ENCODE measurements at regions not wholly inside any gene's neighbourhood (a gene's known extent, or its start where the extent isn't known, plus 50 kb on each side); places are given as distances from the start of the nearest gene placed in this dataset.

DNA sequence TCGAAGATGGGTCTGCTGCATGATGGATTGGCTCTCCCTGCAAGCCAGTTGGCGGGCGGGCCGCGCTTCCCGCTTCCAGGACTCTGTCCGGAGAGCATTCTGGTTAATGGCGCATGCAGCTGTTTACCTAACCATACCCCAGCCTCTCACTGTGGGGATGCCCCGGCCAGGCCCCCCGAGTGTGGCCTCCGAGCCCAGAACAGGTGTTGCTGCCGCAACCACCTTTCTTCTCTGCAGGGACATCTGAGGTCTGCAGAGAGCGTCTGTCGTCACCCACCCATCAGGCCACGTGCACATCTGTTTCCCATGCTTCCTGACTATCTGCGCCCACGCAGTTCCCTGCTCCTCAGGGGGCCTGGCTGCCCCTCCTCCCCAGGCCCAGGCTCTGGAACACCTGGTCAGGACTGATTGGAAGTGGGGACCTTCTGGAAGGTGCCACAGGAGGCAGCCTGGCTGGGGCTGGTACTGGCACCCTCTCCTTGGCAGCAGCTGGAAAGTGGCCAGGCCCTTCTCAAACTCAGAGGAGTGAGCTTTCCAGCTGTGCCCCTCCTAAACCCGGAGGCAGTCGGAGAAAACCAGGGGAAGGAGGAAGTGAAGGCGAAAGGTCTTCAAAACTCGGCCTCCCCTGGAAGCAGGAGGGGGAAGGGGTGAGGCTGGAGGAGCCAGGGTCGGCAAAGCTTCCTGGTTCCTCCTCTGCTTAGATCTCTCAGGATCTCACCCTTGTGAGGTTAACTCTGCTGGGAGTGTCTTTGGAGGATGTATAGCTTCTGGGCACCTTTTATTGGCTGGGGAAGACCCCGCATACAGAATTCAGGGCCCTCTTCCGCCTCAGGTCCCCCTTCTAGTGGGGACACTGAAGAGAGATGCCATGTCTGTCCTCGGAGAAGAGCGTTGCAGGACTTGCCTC lies 64.5 kb upstream of the CIBAR2 start:
- H3K4me3 Mint-ChIP-seq: peak overlapping the region; percentile 19 to 67 (median 23)
- peaks cover 7% of the 10 kb centered on the region for H3K27me3 Mint-ChIP-seq (ENCODE audit: low read depth)
- peaks cover 30% of the 10 kb centered on the region for H3K36me3 Mint-ChIP-seq (ENCODE audit: low read depth)
- no peaks in the 10 kb centered on the region for H3K9me3 Mint-ChIP-seq
- peaks cover 85% of the 10 kb centered on the region for H3K4me1 Mint-ChIP-seq
- H3K27ac Mint-ChIP-seq: peak overlapping the region; percentile 28 to 74 (median 57)
- TF ChIP-seq, protein P1, sequence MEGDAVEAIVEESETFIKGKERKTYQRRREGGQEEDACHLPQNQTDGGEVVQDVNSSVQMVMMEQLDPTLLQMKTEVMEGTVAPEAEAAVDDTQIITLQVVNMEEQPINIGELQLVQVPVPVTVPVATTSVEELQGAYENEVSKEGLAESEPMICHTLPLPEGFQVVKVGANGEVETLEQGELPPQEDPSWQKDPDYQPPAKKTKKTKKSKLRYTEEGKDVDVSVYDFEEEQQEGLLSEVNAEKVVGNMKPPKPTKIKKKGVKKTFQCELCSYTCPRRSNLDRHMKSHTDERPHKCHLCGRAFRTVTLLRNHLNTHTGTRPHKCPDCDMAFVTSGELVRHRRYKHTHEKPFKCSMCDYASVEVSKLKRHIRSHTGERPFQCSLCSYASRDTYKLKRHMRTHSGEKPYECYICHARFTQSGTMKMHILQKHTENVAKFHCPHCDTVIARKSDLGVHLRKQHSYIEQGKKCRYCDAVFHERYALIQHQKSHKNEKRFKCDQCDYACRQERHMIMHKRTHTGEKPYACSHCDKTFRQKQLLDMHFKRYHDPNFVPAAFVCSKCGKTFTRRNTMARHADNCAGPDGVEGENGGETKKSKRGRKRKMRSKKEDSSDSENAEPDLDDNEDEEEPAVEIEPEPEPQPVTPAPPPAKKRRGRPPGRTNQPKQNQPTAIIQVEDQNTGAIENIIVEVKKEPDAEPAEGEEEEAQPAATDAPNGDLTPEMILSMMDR (IDR thresholded peaks at IDR 0.05; ENCODE audit: unreplicated experiment in 3 of 3): no peak

DNA sequence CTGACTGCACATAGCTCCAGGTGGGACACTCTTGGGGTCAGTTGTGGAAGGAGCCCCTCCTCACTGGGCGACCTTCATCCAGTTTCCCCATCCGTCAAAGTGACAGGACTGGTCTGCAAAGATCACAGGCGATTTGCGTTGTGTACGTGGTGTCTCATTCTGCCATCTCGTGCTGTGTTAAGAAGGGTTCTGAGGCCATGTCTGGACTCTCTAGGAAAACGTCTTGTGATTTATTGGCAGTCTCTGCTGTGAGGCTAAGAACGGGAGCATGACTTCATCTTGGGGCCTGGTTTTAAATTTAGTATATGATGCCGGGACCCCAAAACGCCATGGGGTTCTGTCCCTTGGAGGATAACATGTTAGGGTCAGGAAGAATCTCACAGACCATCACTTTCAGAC lies 65.2 kb upstream of the CIBAR2 start:
- H3K9me3 Mint-ChIP-seq: no peaks in the 10 kb centered on the region
- peak overlapping the region in 2 of 3 experiments; percentile 12 to 35 for H3K4me3 Mint-ChIP-seq
- H3K36me3 Mint-ChIP-seq (ENCODE audit: low read depth): peaks cover 26% of the 10 kb centered on the region
- H3K4me1 Mint-ChIP-seq: peaks cover 80% of the 10 kb centered on the region
- TF ChIP-seq, protein P1 (IDR thresholded peaks at IDR 0.05; ENCODE audit: unreplicated experiment in 3 of 3): no peak
- peak overlapping the region; percentile 15 to 35 (median 28) for H3K27ac Mint-ChIP-seq
- peaks cover 4% of the 10 kb centered on the region for H3K27me3 Mint-ChIP-seq (ENCODE audit: low read depth)

DNA sequence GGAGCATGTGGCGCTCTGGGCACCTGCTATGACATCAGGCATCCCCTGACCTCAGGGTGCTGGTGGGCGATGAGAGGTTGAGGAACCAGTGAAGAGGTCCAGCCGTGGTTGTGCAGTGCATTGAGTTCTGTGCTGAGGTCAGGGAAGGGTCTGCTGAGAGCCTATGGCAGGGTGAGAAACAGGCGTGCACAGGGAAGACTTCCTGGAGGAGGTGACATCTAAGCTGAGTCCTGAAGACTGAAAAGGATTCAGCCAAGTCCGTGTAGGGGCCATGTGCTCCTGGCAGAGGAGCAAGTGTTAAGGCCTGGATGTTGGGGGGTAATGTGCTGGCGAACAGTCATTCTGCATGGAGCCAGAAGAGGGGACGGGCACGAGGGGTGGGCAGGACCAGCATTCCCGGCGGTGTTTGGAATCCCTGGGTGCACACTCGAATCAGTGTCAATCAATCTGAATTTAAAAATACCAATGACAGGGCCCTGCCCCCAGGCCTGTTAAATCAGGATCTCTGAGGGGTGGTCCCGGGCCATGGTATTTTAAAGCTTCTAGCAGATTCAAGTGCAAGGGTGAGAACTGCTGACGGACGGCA lies 65.8 kb upstream of the CIBAR2 start:
- peaks cover 28% of the 10 kb centered on the region for H3K36me3 Mint-ChIP-seq (ENCODE audit: low read depth)
- peaks cover 80% of the 10 kb centered on the region for H3K4me1 Mint-ChIP-seq
- TF ChIP-seq, protein P1 (IDR thresholded peaks at IDR 0.05; ENCODE audit: unreplicated experiment in 3 of 3): no peak
- H3K9me3 Mint-ChIP-seq: no peaks in the 10 kb centered on the region
- peak overlapping the region in 1 of 3 experiments; percentile 35 for H3K4me3 Mint-ChIP-seq
- H3K27me3 Mint-ChIP-seq (ENCODE audit: low read depth): peaks cover 4% of the 10 kb centered on the region
- peak overlapping the region; percentile 15 to 35 (median 28) for H3K27ac Mint-ChIP-seq

DNA sequence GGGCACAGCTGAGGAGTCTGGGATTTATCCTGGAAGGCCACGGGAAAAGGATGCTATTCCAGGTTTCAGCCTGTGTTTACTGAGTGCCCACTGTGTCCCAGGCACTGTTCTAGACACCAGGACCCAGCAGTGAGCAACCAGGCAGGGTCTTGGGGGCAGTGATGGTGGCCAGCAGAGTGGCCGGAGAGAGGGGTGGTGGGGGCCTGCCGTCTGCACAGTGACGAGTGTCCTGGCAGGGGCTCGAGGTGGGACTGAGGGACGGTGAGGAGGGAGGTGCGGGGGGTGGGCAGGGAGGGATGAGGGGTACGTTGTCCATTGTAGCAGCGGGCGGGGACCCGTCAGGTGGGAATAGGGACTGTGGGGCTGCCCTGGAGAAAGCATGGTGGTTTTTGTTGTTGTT lies 66.3 kb upstream of the CIBAR2 start:
- Mint-ChIP-seq H3K27ac (peak overlapping the region in 1 of 3 experiments; percentile 35), H3K27me3 (ENCODE audit: low read depth) (peaks cover 4% of the 10 kb centered on the region), H3K4me3 (no peak overlapping the region), H3K36me3 (ENCODE audit: low read depth) (peaks cover 33% of the 10 kb centered on the region), H3K9me3 (no peaks in the 10 kb centered on the region), H3K4me1 (peaks cover 76% of the 10 kb centered on the region)
- TF ChIP-seq, protein P1 (IDR thresholded peaks at IDR 0.05; ENCODE audit: unreplicated experiment in 3 of 3): no peak

DNA sequence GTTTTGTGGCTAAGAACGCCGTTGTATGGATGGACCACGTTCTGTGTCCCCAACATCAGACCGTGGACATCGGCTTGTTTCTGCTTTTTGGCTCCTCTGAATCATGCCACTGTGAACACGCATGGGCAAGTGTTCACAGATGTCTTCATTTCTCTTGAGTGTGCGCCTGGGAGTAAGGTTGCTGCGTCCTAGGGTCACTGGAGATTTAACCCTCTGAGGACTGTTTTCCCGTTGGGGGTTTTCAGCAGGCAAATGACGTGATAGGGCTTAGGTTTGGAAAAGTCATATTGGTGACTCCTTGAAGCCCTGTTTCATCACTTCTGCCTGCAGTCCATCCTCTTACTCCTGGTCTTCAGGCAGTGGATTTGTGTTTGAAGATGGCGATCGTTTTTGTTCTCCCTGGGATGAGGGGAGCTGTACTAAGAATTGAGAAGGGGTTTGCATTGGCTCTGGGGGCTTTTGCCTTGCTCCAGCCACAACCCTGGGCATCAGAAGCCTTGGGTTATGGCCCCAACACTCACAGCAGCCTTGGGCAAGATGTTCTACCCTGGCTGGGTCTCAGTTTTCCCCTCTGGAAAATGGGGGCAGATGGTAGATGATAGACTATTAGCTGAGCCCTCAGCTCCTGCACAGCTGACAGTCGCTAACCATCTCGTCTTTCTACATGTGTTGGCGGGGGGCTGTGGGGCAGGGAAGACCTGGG lies 67.2 kb upstream of the CIBAR2 start:
- peaks cover 1% of the 10 kb centered on the region for H3K9me3 Mint-ChIP-seq
- peaks cover 1% of the 10 kb centered on the region for H3K27me3 Mint-ChIP-seq (ENCODE audit: low read depth)
- H3K4me1 Mint-ChIP-seq: peaks cover 67% of the 10 kb centered on the region

More for the DNA sequence above, 67.2 kb upstream of the CIBAR2 start:
- Mint-ChIP-seq H3K27ac (peak overlapping the region; percentile 15 to 35 (median 25)), H3K36me3 (ENCODE audit: low read depth) (peaks cover 42% of the 10 kb centered on the region), H3K4me3 (no peak overlapping the region)
- TF ChIP-seq, protein P1 (IDR thresholded peaks at IDR 0.05; ENCODE audit: unreplicated experiment in 3 of 3): no peak

Measured in nephron (organoid).